Gastroesophageal sphincter (tissue), 4 donors: ENCODE measurements at regions not wholly inside any gene's neighbourhood (a gene's known extent, or its start where the extent isn't known, plus 50 kb on each side); places are given as distances from the start of the nearest gene placed in this dataset.
"Not testable (repeated sequence)": the region's sequence is repeated elsewhere in the genome, so short reads cannot be mapped to it uniquely, and the experiment has no call there.

Experiments
- ATAC-seq: fragments of 150-250 bp; one replicate; pipeline ENCODE4 v1.9.1; 2016; ENCODE audit warnings: mild to moderate bottlenecking, moderate library complexity
- H3K27ac ChIP-seq, 4 donors: fragments of 200-600 bp; sonication (generic) in 3 of 4; 1 replicate in 3 of 4; 2 replicates in 1 of 4; pipeline ENCODE4 v1.5.1; 2016 to 2019
- H3K27me3 ChIP-seq: fragments of 200-600 bp; sonication (generic); one replicate; pipeline ENCODE4 v1.5.1; 2019
- H3K36me3 ChIP-seq, 2 donors: fragments of 200-600 bp; sonication (generic); one replicate each; pipeline ENCODE4 v1.5.1; 2019; ENCODE audit warnings: control low read depth in 1 of 2
- H3K4me1 ChIP-seq, 3 donors: fragments of 200-600 bp; sonication (generic); 1 replicate in 2 of 3; 2 replicates in 1 of 3; pipeline ENCODE4 v1.5.1; 2016 to 2019; ENCODE audit warnings: control low read depth in 2 of 3
- H3K4me3 ChIP-seq, 2 donors: fragments of 200-600 bp; sonication (generic); one replicate each; pipeline ENCODE4 v1.5.1; 2019; ENCODE audit warnings: mild to moderate bottlenecking in 1 of 2, moderate library complexity in 1 of 2
- H3K9me3 ChIP-seq, 3 donors: fragments of 200-600 bp; sonication (generic); one replicate each; pipeline ENCODE4 v1.5.1; 2017 to 2019; ENCODE audit warnings: control low read depth in 2 of 3
- CTCF ChIP-seq, 4 experiments: fragments of 200-600 bp in 2 of 4; fragments of 450-650 bp in 2 of 4; sonication (generic) in 1 of 4; IDR thresholded peaks; one replicate each; pipeline ENCODE4 v1.5.1; 2017 to 2019; ENCODE audit warnings: antibody characterized with exemption in 4 of 4, mild to moderate bottlenecking in 2 of 4, moderate library complexity in 2 of 4
- EP300 ChIP-seq: sonication (generic); formaldehyde crosslinking; IDR thresholded peaks from one replicate; pipeline ENCODE4 v1.6.1; 2017; ENCODE audit warnings: antibody characterized with exemption, mild to moderate bottlenecking
- POLR2A ChIP-seq, 2 donors: fragments of 450-650 bp; IDR thresholded peaks; one replicate each; pipeline ENCODE4 v1.6.1; 2017; ENCODE audit warnings: antibody characterized with exemption in 2 of 2, mild to moderate bottlenecking in 2 of 2, moderate library complexity in 1 of 2
- POLR2AphosphoS5 ChIP-seq: sonication (generic); formaldehyde crosslinking; IDR thresholded peaks from one replicate; pipeline ENCODE4 v1.6.1; 2017; ENCODE audit warnings: antibody characterized with exemption
- WGBS, 2 donors: methylation state at CpG; one replicate each; pipeline ENCODE4 v1.1.5; 2018; ENCODE audit warnings: low coverage in 1 of 2; 5-methylcytosine and 5-hydroxymethylcytosine counted together

- no peak for ATAC-seq
- H3K9me3 ChIP-seq, result peaks cover 0 to 8% (median 0%) of the 10 kb centered on the region in 3 donors
- no peaks in the 10 kb centered on the region for H3K36me3 ChIP-seq
- WGBS, 2 donors, result 39 to 65% methylated on average over 8 of the region's 9 CpGs
- peaks cover 76% of the 10 kb centered on the region for H3K27me3 ChIP-seq
- H3K27ac ChIP-seq, result no peak overlapping the region
- H3K4me1 ChIP-seq, result no peaks in the 10 kb centered on the region
- no peak for TF ChIP-seq POLR2A (IDR thresholded peaks at IDR 0.05)
- no peak for TF ChIP-seq EP300
- TF ChIP-seq CTCF (IDR thresholded peaks at IDR 0.05), result no peak
- H3K4me3 ChIP-seq, result no peak overlapping the region
Observed at GRCh38 chr6:28607990-28608389, 82.3 kb downstream of the GPX5 start.

- Histone ChIP-seq H3K4me1 (no peaks in the 10 kb centered on the region), H3K4me3 (no peak overlapping the region), H3K27me3 (peaks cover 82% of the 10 kb centered on the region), H3K36me3 (no peaks in the 10 kb centered on the region), H3K9me3 (peaks cover 0 to 8% (median 0%) of the 10 kb centered on the region in 3 donors), H3K27ac (no peak overlapping the region)
- no peak for TF ChIP-seq EP300
- no peak for TF ChIP-seq CTCF (IDR thresholded peaks at IDR 0.05)
- no peak for TF ChIP-seq POLR2AphosphoS5
- no peak for TF ChIP-seq POLR2A (IDR thresholded peaks at IDR 0.05)
- no peak for ATAC-seq
- WGBS, 2 donors, result 93 to 96% methylated on average over 3 of the region's 3 CpGs
Observed at GRCh38 chr6:28609672-28610071, 84.0 kb downstream of the GPX5 start.

GRCh38 chr6:28615616-28615954 is 89.9 kb downstream of the GPX5 start:
- Histone ChIP-seq H3K36me3 (no peaks in the 10 kb centered on the region), H3K4me1 (no peaks in the 10 kb centered on the region), H3K4me3 (no peak overlapping the region), H3K9me3 (peaks cover 0 to 19% (median 0%) of the 10 kb centered on the region in 3 donors), H3K27me3 (peaks cover 82% of the 10 kb centered on the region), H3K27ac (no peak overlapping the region)
- WGBS, 2 donors, result 71 to 82% methylated on average over 6 to 7 of the region's 7 CpGs
- no peak for ATAC-seq
- TF ChIP-seq CTCF (IDR thresholded peaks at IDR 0.05) (no peak), POLR2A (IDR thresholded peaks at IDR 0.05) (no peak)

- Histone ChIP-seq H3K4me1 (no peaks in the 10 kb centered on the region), H3K9me3 (peaks cover 0 to 19% (median 0%) of the 10 kb centered on the region in 3 donors), H3K27ac (no peak overlapping the region), H3K27me3 (peaks cover 83% of the 10 kb centered on the region), H3K4me3 (no peak overlapping the region), H3K36me3 (no peaks in the 10 kb centered on the region)
- no peak for TF ChIP-seq POLR2AphosphoS5
- no peak for ATAC-seq
- WGBS, 2 donors, result 43 to 72% methylated on average over 4 to 16 of the region's 52 CpGs
Observed at GRCh38 chr6:28615955-28616747, 90.5 kb downstream of the GPX5 start.

GRCh38 chr6:28618898-28619555 is 93.3 kb downstream of the GPX5 start:
- H3K4me3 ChIP-seq, result no peak overlapping the region
- no peak for ATAC-seq
- H3K9me3 ChIP-seq, result peaks cover 0 to 11% (median 0%) of the 10 kb centered on the region in 3 donors
- H3K27ac ChIP-seq, result no peak overlapping the region
- no peak for TF ChIP-seq POLR2A (IDR thresholded peaks at IDR 0.05)
- TF ChIP-seq EP300, result no peak
- no peak for TF ChIP-seq POLR2AphosphoS5
- TF ChIP-seq CTCF (IDR thresholded peaks at IDR 0.05), result no peak
- no peaks in the 10 kb centered on the region for H3K36me3 ChIP-seq
- H3K4me1 ChIP-seq, result no peaks in the 10 kb centered on the region
- H3K27me3 ChIP-seq, result peaks cover 71% of the 10 kb centered on the region

- not testable (repeated sequence) for H3K4me1 ChIP-seq, H3K9me3 ChIP-seq, H3K36me3 ChIP-seq, H3K27ac ChIP-seq, ATAC-seq, H3K4me3 ChIP-seq
- peaks cover 48% of the 10 kb centered on the region for H3K27me3 ChIP-seq
- 19 to 41% methylated on average over 5 to 9 of the region's 22 CpGs for WGBS, 2 donors
Observed at GRCh38 chr6:28621268-28621667, 95.6 kb downstream of the GPX5 start.

GRCh38 chr6:28623242-28623641 is 97.6 kb downstream of the GPX5 start:
- peaks cover 29% of the 10 kb centered on the region for H3K27me3 ChIP-seq
- H3K4me1 ChIP-seq, H3K36me3 ChIP-seq, H3K9me3 ChIP-seq, H3K27ac ChIP-seq, H3K4me3 ChIP-seq, ATAC-seq: not testable (repeated sequence)
- WGBS, 2 donors, result 70% methylated on average over 2 of the region's 3 CpGs; no CpG with 5 or more reads in 1 of the 2 donors

- H3K9me3 ChIP-seq, H3K4me3 ChIP-seq, ATAC-seq, H3K27ac ChIP-seq, H3K36me3 ChIP-seq, H3K4me1 ChIP-seq: not testable (repeated sequence)
- peaks cover 22% of the 10 kb centered on the region for H3K27me3 ChIP-seq
- WGBS, 2 donors, result 46 to 67% methylated on average over 1 to 2 of the region's 2 CpGs
Observed at GRCh38 chr6:28626386-28626785, 100.7 kb downstream of the GPX5 start.
